HFFc6 (cell line): ENCODE measurements at regions not wholly inside any gene's neighbourhood (a gene's known extent, or its start where the extent isn't known, plus 50 kb on each side); places are given as distances from the start of the nearest gene placed in this dataset.

Experiments
- DNase-seq: peaks from one replicate; pipeline ENCODE4 v3.0.0-alpha.2; 2018
- H3K27ac Mint-ChIP-seq: 2 replicates; pipeline ENCODE4 v1.8.0; 2020; ENCODE audit warnings: mild to moderate bottlenecking, mixed read lengths
- H3K27me3 Mint-ChIP-seq: 2 replicates; pipeline ENCODE4 v1.8.0; 2021; ENCODE audit warnings: mild to moderate bottlenecking, moderate library complexity, mixed read lengths; ENCODE audit not compliant: insufficient read depth
- H3K36me3 Mint-ChIP-seq: 2 replicates; pipeline ENCODE4 v1.8.0; 2021; ENCODE audit warnings: low read depth, mixed read lengths
- H3K4me1 Mint-ChIP-seq: 2 replicates; pipeline ENCODE4 v1.8.0; 2020; ENCODE audit warnings: low read depth, mixed read lengths
- H3K4me3 Mint-ChIP-seq: 2 replicates; pipeline ENCODE4 v1.8.0; 2020; ENCODE audit warnings: mild to moderate bottlenecking, moderate library complexity, mixed read lengths
- H3K9me3 Mint-ChIP-seq: 2 replicates; pipeline ENCODE4 v1.8.0; 2020; ENCODE audit warnings: mild to moderate bottlenecking, mixed read lengths
- TF ChIP-seq, protein P1 (sequence below): fragments of 200-600 bp; sonication (generic); IDR thresholded peaks from 2 replicates; pipeline ENCODE4 v1.5.0; 2021; ENCODE audit warnings: antibody characterized with exemption, mild to moderate bottlenecking

DNA sequence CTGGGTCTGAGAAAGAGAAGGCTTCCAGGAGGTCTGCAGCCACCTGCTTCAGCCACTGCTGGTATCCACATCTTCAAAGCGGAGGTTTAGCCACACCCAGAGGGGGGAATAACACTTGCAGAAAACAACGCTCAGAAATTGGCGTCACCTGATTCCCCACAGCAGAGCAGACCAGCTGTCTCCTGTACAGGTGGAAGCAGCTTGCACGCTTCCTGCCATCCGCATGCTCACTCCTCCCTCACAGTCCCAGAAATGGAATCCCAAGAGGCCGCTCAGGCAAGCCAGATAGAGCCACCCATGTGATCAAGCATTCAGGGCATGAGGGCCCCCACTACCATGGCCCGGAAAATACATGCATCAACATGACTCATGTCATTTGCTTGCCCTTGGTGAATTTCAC is 112.2 kb upstream of the DIO3 start:
- no peak overlapping the region for H3K27ac Mint-ChIP-seq
- TF ChIP-seq, protein P1, sequence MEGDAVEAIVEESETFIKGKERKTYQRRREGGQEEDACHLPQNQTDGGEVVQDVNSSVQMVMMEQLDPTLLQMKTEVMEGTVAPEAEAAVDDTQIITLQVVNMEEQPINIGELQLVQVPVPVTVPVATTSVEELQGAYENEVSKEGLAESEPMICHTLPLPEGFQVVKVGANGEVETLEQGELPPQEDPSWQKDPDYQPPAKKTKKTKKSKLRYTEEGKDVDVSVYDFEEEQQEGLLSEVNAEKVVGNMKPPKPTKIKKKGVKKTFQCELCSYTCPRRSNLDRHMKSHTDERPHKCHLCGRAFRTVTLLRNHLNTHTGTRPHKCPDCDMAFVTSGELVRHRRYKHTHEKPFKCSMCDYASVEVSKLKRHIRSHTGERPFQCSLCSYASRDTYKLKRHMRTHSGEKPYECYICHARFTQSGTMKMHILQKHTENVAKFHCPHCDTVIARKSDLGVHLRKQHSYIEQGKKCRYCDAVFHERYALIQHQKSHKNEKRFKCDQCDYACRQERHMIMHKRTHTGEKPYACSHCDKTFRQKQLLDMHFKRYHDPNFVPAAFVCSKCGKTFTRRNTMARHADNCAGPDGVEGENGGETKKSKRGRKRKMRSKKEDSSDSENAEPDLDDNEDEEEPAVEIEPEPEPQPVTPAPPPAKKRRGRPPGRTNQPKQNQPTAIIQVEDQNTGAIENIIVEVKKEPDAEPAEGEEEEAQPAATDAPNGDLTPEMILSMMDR: no peak
- H3K4me1 Mint-ChIP-seq: no peaks in the 10 kb centered on the region
- H3K27me3 Mint-ChIP-seq: peaks cover 22% of the 10 kb centered on the region
- H3K9me3 Mint-ChIP-seq: no peaks in the 10 kb centered on the region
- no peak overlapping the region for H3K4me3 Mint-ChIP-seq
- H3K36me3 Mint-ChIP-seq: no peaks in the 10 kb centered on the region
- DNase-seq: no peak

DNA sequence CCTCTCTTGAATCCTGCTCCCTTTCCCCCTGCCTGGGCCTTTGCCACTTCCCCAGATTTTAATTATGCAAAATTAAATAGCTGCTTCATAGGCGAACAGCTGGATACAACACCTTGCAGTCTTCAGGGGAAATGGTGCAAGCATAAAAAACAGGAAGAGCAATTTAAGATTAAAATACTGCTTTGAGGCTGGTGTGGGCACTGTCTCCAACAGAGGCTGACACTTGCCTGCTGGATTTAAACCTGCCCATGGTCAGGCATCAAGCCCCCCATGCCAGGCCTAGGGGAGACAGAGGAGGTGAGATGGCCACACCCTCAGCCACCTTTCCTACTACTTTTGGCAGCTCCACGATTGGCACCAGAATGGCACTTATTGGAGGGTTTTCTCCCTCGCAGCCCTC is 110.1 kb upstream of the DIO3 start:
- Mint-ChIP-seq H3K4me1 (no peaks in the 10 kb centered on the region), H3K27ac (no peak overlapping the region), H3K36me3 (no peaks in the 10 kb centered on the region)

DNA sequence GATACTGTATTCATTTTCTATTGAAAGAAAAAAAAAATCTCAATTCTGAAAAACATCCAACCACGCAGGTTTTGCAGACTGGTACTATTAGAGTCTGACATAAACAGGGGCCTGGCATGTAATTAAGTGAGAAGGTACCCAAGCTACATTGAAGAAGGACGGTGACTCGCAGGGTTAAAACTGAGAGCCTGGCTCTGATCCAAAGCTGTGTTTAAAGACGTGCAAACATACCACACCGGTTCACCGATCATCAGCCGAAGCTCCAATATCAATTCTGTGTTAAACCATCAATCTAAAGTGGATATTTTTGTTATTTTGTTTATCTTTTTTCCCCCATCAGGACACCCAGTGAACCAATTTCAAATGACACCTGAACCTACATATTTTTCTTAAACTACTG is 108.1 kb upstream of the DIO3 start:
- peaks cover 29% of the 10 kb centered on the region for H3K27me3 Mint-ChIP-seq
- H3K27ac Mint-ChIP-seq: no peak overlapping the region
- no peaks in the 10 kb centered on the region for H3K36me3 Mint-ChIP-seq
- H3K9me3 Mint-ChIP-seq: peaks cover 6% of the 10 kb centered on the region; the same call in 1 of the 2 replicates
- H3K4me1 Mint-ChIP-seq: no peaks in the 10 kb centered on the region
- no peak overlapping the region for H3K4me3 Mint-ChIP-seq
- TF ChIP-seq, protein P1: no peak
- no peak for DNase-seq

More for the DNA sequence above, 110.1 kb upstream of the DIO3 start:
- TF ChIP-seq, protein P1: no peak
- H3K27me3 Mint-ChIP-seq: peaks cover 27% of the 10 kb centered on the region
- H3K9me3 Mint-ChIP-seq: no peaks in the 10 kb centered on the region
- DNase-seq: no peak
- no peak overlapping the region for H3K4me3 Mint-ChIP-seq

DNA sequence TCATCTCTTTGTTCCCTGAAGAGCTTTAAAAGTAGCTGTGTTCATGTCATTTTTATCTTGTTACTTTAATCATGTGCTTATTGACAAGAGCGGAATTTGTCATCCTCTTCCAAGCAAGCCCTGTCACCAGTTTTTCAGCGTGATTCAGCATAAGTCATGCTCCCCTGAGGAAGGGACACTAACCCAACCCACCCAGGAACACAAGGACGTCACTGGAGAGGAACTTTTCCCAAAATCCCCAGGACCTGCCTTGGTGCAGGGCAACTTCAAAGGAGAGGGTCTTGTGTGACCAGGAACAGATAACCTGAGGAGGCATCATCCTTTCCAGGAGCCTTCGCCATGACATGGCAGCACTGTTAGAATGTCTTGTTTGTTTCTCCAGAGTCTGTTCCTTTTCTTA is 107.1 kb upstream of the DIO3 start:
- Mint-ChIP-seq H3K9me3 (peaks cover 6% of the 10 kb centered on the region; the same call in 1 of the 2 replicates), H3K27ac (no peak overlapping the region), H3K27me3 (peaks cover 29% of the 10 kb centered on the region), H3K4me3 (no peak overlapping the region), H3K4me1 (no peaks in the 10 kb centered on the region), H3K36me3 (no peaks in the 10 kb centered on the region)
- TF ChIP-seq, protein P1: no peak
- no peak for DNase-seq

DNA sequence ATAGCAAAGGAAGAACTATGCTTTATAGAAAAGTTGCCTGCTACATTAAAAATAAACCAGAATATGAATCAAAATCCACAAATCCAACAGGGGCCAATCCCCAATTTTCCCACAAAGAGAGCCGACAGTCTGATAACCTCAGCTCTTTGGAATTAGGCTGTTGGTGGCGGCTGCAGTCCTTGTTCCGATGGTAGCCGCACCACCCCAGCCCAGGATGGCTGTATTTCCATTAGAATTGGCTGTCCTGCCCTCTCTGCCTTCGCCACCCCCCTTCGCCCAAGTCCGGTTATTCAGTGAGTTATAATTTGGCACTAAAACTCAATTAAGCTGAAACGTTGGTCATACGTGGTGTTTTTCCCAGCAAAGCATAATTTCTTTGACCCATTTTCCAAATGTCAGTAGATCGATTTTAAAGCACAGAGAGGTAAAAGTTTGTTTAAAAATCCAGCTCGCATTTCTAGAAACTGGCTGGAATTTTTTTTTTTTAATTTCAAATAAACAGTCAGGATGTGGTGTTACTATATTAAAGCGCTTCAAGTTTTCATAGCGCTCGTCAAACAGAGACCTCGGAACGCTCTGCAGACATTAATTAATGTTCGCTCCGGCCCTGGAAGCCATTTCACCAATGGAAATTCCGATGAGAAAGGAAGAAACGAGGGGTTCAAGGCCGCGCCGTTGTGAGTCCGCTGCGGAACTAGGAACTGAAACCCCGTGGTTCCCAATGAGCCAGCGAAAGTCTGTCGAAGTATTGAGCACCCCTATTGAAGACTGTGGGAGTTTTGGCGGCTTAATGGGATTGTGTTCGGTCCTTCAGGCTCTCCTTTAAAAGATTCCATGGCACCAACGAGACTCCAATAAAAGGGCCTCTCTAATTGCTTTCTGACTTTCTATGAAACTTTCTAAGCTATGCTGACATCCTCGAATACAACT is 104.8 kb upstream of the DIO3 start:
- TF ChIP-seq, protein P1: no peak
- Mint-ChIP-seq H3K4me1 (no peaks in the 10 kb centered on the region), H3K4me3 (no peak overlapping the region), H3K27me3 (peaks cover 25% of the 10 kb centered on the region), H3K36me3 (no peaks in the 10 kb centered on the region), H3K9me3 (peaks cover 6% of the 10 kb centered on the region; the same call in 1 of the 2 replicates), H3K27ac (no peak overlapping the region)
- DNase-seq: no peak
